H9 (cell line): ENCODE measurements at regions not wholly inside any gene's neighbourhood (a gene's known extent, or its start where the extent isn't known, plus 50 kb on each side); places are given as distances from the start of the nearest gene placed in this dataset.

Experiments used
- DNase-seq: peaks from one replicate; pipeline ENCODE4 v3.0.0-alpha.2; 2017
- H2AFZ ChIP-seq: one replicate; pipeline ENCODE4 v1.6.1; 2013; ENCODE audit warnings: mild to moderate bottlenecking, low read length, control low read depth, moderate library complexity
- H2AK5ac ChIP-seq: 2 replicates; pipeline ENCODE4 v1.6.1; 2013; ENCODE audit warnings: low read length, control low read depth, mixed read lengths; ENCODE audit not compliant: insufficient read length
- H2BK120ac ChIP-seq: one replicate; pipeline ENCODE4 v1.6.1; 2013; ENCODE audit warnings: low read depth, mild to moderate bottlenecking, low read length, control low read depth, inconsistent platforms; ENCODE audit not compliant: poor library complexity, severe bottlenecking
- H2BK12ac ChIP-seq: 2 replicates; pipeline ENCODE4 v1.6.1; 2013; ENCODE audit warnings: low read length, control low read depth, mixed read lengths, low read depth; ENCODE audit not compliant: insufficient read length
- H2BK15ac ChIP-seq: 2 replicates; pipeline ENCODE4 v1.6.1; 2013; ENCODE audit warnings: low read depth, low read length, control low read depth
- H2BK20ac ChIP-seq: one replicate; pipeline ENCODE4 v1.6.1; 2013; ENCODE audit warnings: low read depth, mild to moderate bottlenecking, low read length, control low read depth, inconsistent platforms; ENCODE audit not compliant: poor library complexity, severe bottlenecking
- H2BK5ac ChIP-seq: 2 replicates; pipeline ENCODE4 v1.6.1; 2013; ENCODE audit warnings: low read length, control low read depth, mixed read lengths; ENCODE audit not compliant: insufficient read length
- H3K14ac ChIP-seq: 2 replicates; pipeline ENCODE4 v1.6.1; 2013; ENCODE audit warnings: low read length, control low read depth; ENCODE audit not compliant: insufficient read depth
- H3K18ac ChIP-seq: 2 replicates; pipeline ENCODE4 v1.6.1; 2013; ENCODE audit warnings: low read depth, mild to moderate bottlenecking, mixed read lengths, low read length, control low read depth; ENCODE audit not compliant: insufficient read length
- H3K23ac ChIP-seq: 2 replicates; pipeline ENCODE4 v1.6.1; 2013; ENCODE audit warnings: low read length, control low read depth, mixed read lengths, low read depth; ENCODE audit not compliant: insufficient read length
- H3K23me2 ChIP-seq: 2 replicates; pipeline ENCODE4 v1.6.1; 2013; ENCODE audit warnings: low read depth, mild to moderate bottlenecking, mixed read lengths, low read length, control low read depth; ENCODE audit not compliant: insufficient read length, poor library complexity, severe bottlenecking
- H3K27ac ChIP-seq: 2 replicates; pipeline ENCODE4 v1.5.1; 2013; ENCODE audit warnings: low read length, control low read depth, mixed read lengths, low read depth; ENCODE audit not compliant: insufficient read length
- H3K27me3 ChIP-seq: 2 replicates; pipeline ENCODE4 v1.6.1; 2013; ENCODE audit warnings: low read length, control low read depth, inconsistent platforms; ENCODE audit not compliant: insufficient read depth
- H3K4ac ChIP-seq: 2 replicates; pipeline ENCODE4 v1.6.1; 2013; ENCODE audit warnings: low read depth, mild to moderate bottlenecking, control low read depth, inconsistent platforms, low read length, moderate library complexity
- H3K4me1 ChIP-seq: 2 replicates; pipeline ENCODE4 v1.6.1; 2013; ENCODE audit warnings: low read length, control low read depth, inconsistent platforms; ENCODE audit not compliant: insufficient read depth
- H3K4me2 ChIP-seq: 2 replicates; pipeline ENCODE4 v1.6.1; 2013; ENCODE audit warnings: low read length, control low read depth, mixed read lengths; ENCODE audit not compliant: insufficient read length, insufficient read depth
- H3K56ac ChIP-seq: 2 replicates; pipeline ENCODE4 v1.6.1; 2013; ENCODE audit warnings: low read depth, mild to moderate bottlenecking, mixed read lengths, low read length, control low read depth; ENCODE audit not compliant: insufficient read length
- H3K79me1 ChIP-seq: 2 replicates; pipeline ENCODE4 v1.6.1; 2013; ENCODE audit warnings: low read depth, mild to moderate bottlenecking, moderate library complexity, low read length, control low read depth, inconsistent platforms; ENCODE audit not compliant: insufficient read depth, poor library complexity, severe bottlenecking
- H3K79me2 ChIP-seq: 2 replicates; pipeline ENCODE4 v1.6.1; 2013; ENCODE audit warnings: low read length, control low read depth, inconsistent platforms; ENCODE audit not compliant: insufficient read depth
- H3K9ac ChIP-seq: 2 replicates; pipeline ENCODE4 v1.6.1; 2013; ENCODE audit warnings: low read length, control low read depth, mixed read lengths; ENCODE audit not compliant: insufficient read length; ENCODE audit errors: extremely low read depth
- H3K9me3 ChIP-seq: one replicate; pipeline ENCODE4 v1.6.1; 2013; ENCODE audit warnings: low read depth, low read length, inconsistent platforms; ENCODE audit not compliant: control insufficient read depth
- H3T11ph ChIP-seq: one replicate; pipeline ENCODE4 v1.6.1; 2013; ENCODE audit warnings: mild to moderate bottlenecking, low read length, control low read depth, inconsistent platforms
- H4K20me1 ChIP-seq: one replicate; pipeline ENCODE4 v1.6.1; 2013; ENCODE audit not compliant: control insufficient read depth, insufficient read length, insufficient read depth
- H4K5ac ChIP-seq: 2 replicates; pipeline ENCODE4 v1.6.1; 2013; ENCODE audit warnings: low read depth, mild to moderate bottlenecking, mixed read lengths, low read length, control low read depth; ENCODE audit not compliant: insufficient read length
- H4K8ac ChIP-seq: replicated peaks from 2 replicates; pipeline ENCODE4 v1.6.1; 2013; ENCODE audit warnings: low read length, control low read depth, mixed read lengths, low read depth; ENCODE audit not compliant: insufficient read length
- H4K91ac ChIP-seq: 2 replicates; pipeline ENCODE4 v1.6.1; 2013; ENCODE audit warnings: low read depth, mild to moderate bottlenecking, moderate library complexity, mixed read lengths, low read length, control low read depth; ENCODE audit not compliant: insufficient read length
- H3K27ac Mint-ChIP-seq, 3 experiments: 2 replicates in 2 of 3; 3 replicates in 1 of 3; pipeline ENCODE4 v1.8.0; 2020 to 2021; ENCODE audit warnings: mixed read lengths in 3 of 3, mild to moderate bottlenecking in 1 of 3, moderate library complexity in 1 of 3
- H3K27me3 Mint-ChIP-seq: 2 replicates; pipeline ENCODE4 v1.8.0; 2021; ENCODE audit warnings: low read depth, mild to moderate bottlenecking, moderate library complexity, mixed read lengths
- H3K36me3 Mint-ChIP-seq, 3 experiments: 2 replicates in 2 of 3; 3 replicates in 1 of 3; pipeline ENCODE4 v1.8.0; 2020 to 2021; ENCODE audit warnings: low read depth in 3 of 3, mixed read lengths in 3 of 3; ENCODE audit not compliant: insufficient read depth in 1 of 3
- H3K4me1 Mint-ChIP-seq, 2 experiments: 2 replicates each; pipeline ENCODE4 v1.8.0; 2020; ENCODE audit warnings: mixed read lengths in 2 of 2
- H3K4me3 Mint-ChIP-seq, 2 experiments: 2 replicates in 1 of 2; 3 replicates in 1 of 2; pipeline ENCODE4 v1.8.0; 2020 to 2021; ENCODE audit warnings: mild to moderate bottlenecking in 2 of 2, mixed read lengths in 2 of 2, moderate library complexity in 1 of 2
- H3K9me3 Mint-ChIP-seq, 2 experiments: 2 replicates in 1 of 2; 3 replicates in 1 of 2; pipeline ENCODE4 v1.8.0; 2020; ENCODE audit warnings: mild to moderate bottlenecking in 2 of 2, mixed read lengths in 2 of 2, moderate library complexity in 1 of 2
- WGBS: extraction: QIAGEN DNeasy Blood & Tissue Kit; methylation state at CpG from one replicate; pipeline ENCODE4 v1.1.7; 2013; ENCODE audit warnings: missing lambda C conversion rate, low lambda C conversion rate, mixed read lengths; ENCODE audit not compliant: insufficient read length; ENCODE audit errors: extremely low coverage; 5-methylcytosine and 5-hydroxymethylcytosine counted together
- TF ChIP-seq, protein P1 (sequence below): fragments of 200-600 bp; sonication (generic); conservative IDR thresholded peaks from 3 replicates; pipeline ENCODE4 v1.8.0; 2021; ENCODE audit warnings: antibody characterized with exemption, mild to moderate bottlenecking

- Mint-ChIP-seq H3K9me3 (no peaks in the 10 kb centered on the region), H3K4me3 (no peak overlapping the region), H3K4me1 (no peaks in the 10 kb centered on the region), H3K27me3 (no peaks in the 10 kb centered on the region), H3K27ac (no peak overlapping the region), H3K36me3 (no peaks in the 10 kb centered on the region)
- Histone ChIP-seq H2AFZ (no peak overlapping the region), H3K56ac (no peak overlapping the region), H3K23me2 (no peaks in the 10 kb centered on the region), H3K4ac (no peak overlapping the region), H2BK15ac (no peak overlapping the region), H3K18ac (no peak overlapping the region), H3K79me1 (no peaks in the 10 kb centered on the region), H3K27me3 (no peaks in the 10 kb centered on the region), H3K14ac (no peak overlapping the region), H2BK20ac (no peak overlapping the region), H2AK5ac (no peak overlapping the region), H3K79me2 (no peaks in the 10 kb centered on the region), H3K4me2 (no peak overlapping the region), H3T11ph (no peak overlapping the region), H2BK5ac (no peak overlapping the region), H3K4me1 (no peaks in the 10 kb centered on the region), H4K8ac (no peak overlapping the region), H3K27ac (no peak overlapping the region), H3K23ac (no peak overlapping the region), H2BK120ac (no peak overlapping the region), H3K9me3 (no peaks in the 10 kb centered on the region), H4K20me1 (no peaks in the 10 kb centered on the region), H3K9ac (no peak overlapping the region), H4K91ac (no peak overlapping the region), H2BK12ac (no peak overlapping the region), H4K5ac (no peak overlapping the region)
- no CpG with 5 or more reads among the region's 3 CpGs for WGBS
- TF ChIP-seq, protein P1, sequence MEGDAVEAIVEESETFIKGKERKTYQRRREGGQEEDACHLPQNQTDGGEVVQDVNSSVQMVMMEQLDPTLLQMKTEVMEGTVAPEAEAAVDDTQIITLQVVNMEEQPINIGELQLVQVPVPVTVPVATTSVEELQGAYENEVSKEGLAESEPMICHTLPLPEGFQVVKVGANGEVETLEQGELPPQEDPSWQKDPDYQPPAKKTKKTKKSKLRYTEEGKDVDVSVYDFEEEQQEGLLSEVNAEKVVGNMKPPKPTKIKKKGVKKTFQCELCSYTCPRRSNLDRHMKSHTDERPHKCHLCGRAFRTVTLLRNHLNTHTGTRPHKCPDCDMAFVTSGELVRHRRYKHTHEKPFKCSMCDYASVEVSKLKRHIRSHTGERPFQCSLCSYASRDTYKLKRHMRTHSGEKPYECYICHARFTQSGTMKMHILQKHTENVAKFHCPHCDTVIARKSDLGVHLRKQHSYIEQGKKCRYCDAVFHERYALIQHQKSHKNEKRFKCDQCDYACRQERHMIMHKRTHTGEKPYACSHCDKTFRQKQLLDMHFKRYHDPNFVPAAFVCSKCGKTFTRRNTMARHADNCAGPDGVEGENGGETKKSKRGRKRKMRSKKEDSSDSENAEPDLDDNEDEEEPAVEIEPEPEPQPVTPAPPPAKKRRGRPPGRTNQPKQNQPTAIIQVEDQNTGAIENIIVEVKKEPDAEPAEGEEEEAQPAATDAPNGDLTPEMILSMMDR: no peak
- no peak for DNase-seq
Measured at GRCh38 chr6:118724211-118724610, 72.8 kb upstream of the CEP85L start.
